HEK293 (cell line): ENCODE measurements at regions not wholly inside any gene's neighbourhood (a gene's known extent, or its start where the extent isn't known, plus 50 kb on each side); places are given as distances from the start of the nearest gene placed in this dataset.

ENCODE experiments used
- ATF2 ChIP-seq: fragments of 450-650 bp; formaldehyde crosslinking; IDR thresholded peaks from 2 replicates; pipeline ENCODE4 v1.5.1; 2016; ENCODE audit warnings: missing biosample characterization, missing genetic modification characterization, low read depth
- INSM2 ChIP-seq: fragments of 450-650 bp; formaldehyde crosslinking; IDR thresholded peaks from 2 replicates; pipeline ENCODE4 v1.5.1; 2016; ENCODE audit warnings: missing biosample characterization, missing genetic modification characterization
- KLF1 ChIP-seq: fragments of 450-650 bp; formaldehyde crosslinking; IDR thresholded peaks from 2 replicates; pipeline ENCODE4 v1.5.1; 2016; ENCODE audit warnings: missing biosample characterization, missing genetic modification characterization
- ZNF146 ChIP-seq: fragments of 450-650 bp; formaldehyde crosslinking; IDR thresholded peaks from 2 replicates; pipeline ENCODE4 v1.5.1; 2016; ENCODE audit warnings: missing biosample characterization, missing genetic modification characterization
- ZNF292 ChIP-seq: fragments of 450-650 bp; formaldehyde crosslinking; IDR thresholded peaks from 2 replicates; pipeline ENCODE4 v1.5.1; 2016; ENCODE audit warnings: low read depth, missing biosample characterization, missing genetic modification characterization, borderline replicate concordance
- ZNF394 ChIP-seq: fragments of 450-650 bp; formaldehyde crosslinking; IDR thresholded peaks from 2 replicates; pipeline ENCODE4 v1.5.1; 2016; ENCODE audit warnings: missing biosample characterization, missing genetic modification characterization, mild to moderate bottlenecking, moderate library complexity, borderline replicate concordance
- ZNF639 ChIP-seq: fragments of 450-650 bp; formaldehyde crosslinking; IDR thresholded peaks from 2 replicates; pipeline ENCODE4 v1.5.1; 2016; ENCODE audit warnings: missing biosample characterization, missing genetic modification characterization
- ZNF660 ChIP-seq: fragments of 450-650 bp; IDR thresholded peaks from 2 replicates; pipeline ENCODE4 v1.5.1; 2018; ENCODE audit warnings: missing biosample characterization, mild to moderate bottlenecking, missing genetic modification characterization
- ZNF777 ChIP-seq: fragments of 450-650 bp; formaldehyde crosslinking; IDR thresholded peaks from 2 replicates; pipeline ENCODE4 v1.5.1; 2017; ENCODE audit warnings: missing biosample characterization, missing genetic modification characterization, borderline replicate concordance
- TF ChIP-seq, protein P1 (sequence below): fragments of 450-650 bp; formaldehyde crosslinking; IDR thresholded peaks from 2 replicates; pipeline ENCODE4 v1.5.1; 2017; ENCODE audit warnings: missing biosample characterization, mild to moderate bottlenecking, missing genetic modification characterization, moderate library complexity
- TF ChIP-seq, protein P2 (sequence below): fragments of 450-650 bp; formaldehyde crosslinking; IDR thresholded peaks from 2 replicates; pipeline ENCODE4 v1.5.1; 2016; ENCODE audit warnings: missing biosample characterization, missing genetic modification characterization

DNA sequence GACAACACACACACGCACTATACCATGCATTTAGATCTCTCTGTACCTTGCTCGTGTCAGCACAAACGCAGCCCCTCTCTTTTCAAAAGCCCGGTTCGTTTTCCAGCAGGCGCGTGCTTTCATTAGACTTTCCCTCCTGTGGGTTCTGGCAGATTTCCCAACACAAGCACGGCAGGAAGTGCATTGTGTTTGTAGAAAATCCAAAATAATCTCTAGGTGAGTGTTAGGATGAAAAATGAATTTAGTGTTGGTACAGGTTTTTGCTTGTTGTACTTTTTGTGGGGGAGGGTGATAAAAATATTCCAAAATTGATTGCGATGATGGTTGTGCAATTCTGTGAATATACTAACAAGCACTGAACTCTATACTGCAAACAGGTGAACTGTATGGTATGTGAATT is 54.1 kb upstream of the POFUT2 start:
- TF ChIP-seq ZNF146 (tag by site-specific recombination): no peak
- TF ChIP-seq ZNF394: no peak
- TF ChIP-seq, protein P1, sequence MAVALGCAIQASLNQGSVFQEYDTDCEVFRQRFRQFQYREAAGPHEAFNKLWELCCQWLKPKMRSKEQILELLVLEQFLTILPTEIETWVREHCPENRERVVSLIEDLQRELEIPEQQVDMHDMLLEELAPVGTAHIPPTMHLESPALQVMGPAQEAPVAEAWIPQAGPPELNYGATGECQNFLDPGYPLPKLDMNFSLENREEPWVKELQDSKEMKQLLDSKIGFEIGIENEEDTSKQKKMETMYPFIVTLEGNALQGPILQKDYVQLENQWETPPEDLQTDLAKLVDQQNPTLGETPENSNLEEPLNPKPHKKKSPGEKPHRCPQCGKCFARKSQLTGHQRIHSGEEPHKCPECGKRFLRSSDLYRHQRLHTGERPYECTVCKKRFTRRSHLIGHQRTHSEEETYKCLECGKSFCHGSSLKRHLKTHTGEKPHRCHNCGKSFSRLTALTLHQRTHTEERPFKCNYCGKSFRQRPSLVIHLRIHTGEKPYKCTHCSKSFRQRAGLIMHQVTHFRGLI (tag by site-specific recombination): no peak
- no peak for TF ChIP-seq ZNF660
- no peak for TF ChIP-seq ZNF639
- no peak for TF ChIP-seq ATF2
- TF ChIP-seq ZNF777 (tag by site-specific recombination): no peak
- TF ChIP-seq ZNF292 (tag by site-specific recombination): no peak
- TF ChIP-seq INSM2: no peak
- TF ChIP-seq, protein P2, sequence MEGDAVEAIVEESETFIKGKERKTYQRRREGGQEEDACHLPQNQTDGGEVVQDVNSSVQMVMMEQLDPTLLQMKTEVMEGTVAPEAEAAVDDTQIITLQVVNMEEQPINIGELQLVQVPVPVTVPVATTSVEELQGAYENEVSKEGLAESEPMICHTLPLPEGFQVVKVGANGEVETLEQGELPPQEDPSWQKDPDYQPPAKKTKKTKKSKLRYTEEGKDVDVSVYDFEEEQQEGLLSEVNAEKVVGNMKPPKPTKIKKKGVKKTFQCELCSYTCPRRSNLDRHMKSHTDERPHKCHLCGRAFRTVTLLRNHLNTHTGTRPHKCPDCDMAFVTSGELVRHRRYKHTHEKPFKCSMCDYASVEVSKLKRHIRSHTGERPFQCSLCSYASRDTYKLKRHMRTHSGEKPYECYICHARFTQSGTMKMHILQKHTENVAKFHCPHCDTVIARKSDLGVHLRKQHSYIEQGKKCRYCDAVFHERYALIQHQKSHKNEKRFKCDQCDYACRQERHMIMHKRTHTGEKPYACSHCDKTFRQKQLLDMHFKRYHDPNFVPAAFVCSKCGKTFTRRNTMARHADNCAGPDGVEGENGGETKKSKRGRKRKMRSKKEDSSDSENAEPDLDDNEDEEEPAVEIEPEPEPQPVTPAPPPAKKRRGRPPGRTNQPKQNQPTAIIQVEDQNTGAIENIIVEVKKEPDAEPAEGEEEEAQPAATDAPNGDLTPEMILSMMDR: no peak
- no peak for TF ChIP-seq KLF1 (tag by site-specific recombination)
